Activated naive CD4-positive, alpha-beta T cell treated with anti-CD3 and anti-CD28 coated beads, Interleukin-2, amount 10 ng/mL, durations not matched to agents 7 days and 5 days (primary cell): ENCODE measurements at regions not wholly inside any gene's neighbourhood (a gene's known extent, or its start where the extent isn't known, plus 50 kb on each side); places are given as distances from the start of the nearest gene placed in this dataset.

Experiments used
- CTCF ChIA-PET: fragments of 350-600 bp; sonication (Branson Sonifier 250); formaldehyde crosslinking; loops from one replicate; lab custom pipeline; 2021; ENCODE audit warnings: antibody characterized with exemption; lab: Charles Lee
- DNase-seq: peaks from one replicate; pipeline ENCODE4 v3.0.0-alpha.2; 2020
- H3K27ac Mint-ChIP-seq: one replicate; pipeline ENCODE4 v1.8.0; 2021; ENCODE audit warnings: mild to moderate bottlenecking, moderate library complexity, mixed read lengths
- H3K27me3 Mint-ChIP-seq: one replicate; pipeline ENCODE4 v1.8.0; 2021; ENCODE audit warnings: mild to moderate bottlenecking, mixed read lengths
- H3K36me3 Mint-ChIP-seq: one replicate; pipeline ENCODE4 v1.8.0; 2021; ENCODE audit warnings: mixed read lengths
- H3K4me1 Mint-ChIP-seq: one replicate; pipeline ENCODE4 v1.8.0; 2021; ENCODE audit warnings: mixed read lengths
- H3K4me3 Mint-ChIP-seq: one replicate; pipeline ENCODE4 v1.8.0; 2021; ENCODE audit warnings: mild to moderate bottlenecking, moderate library complexity, mixed read lengths
- H3K9me3 Mint-ChIP-seq: one replicate; pipeline ENCODE4 v1.8.0; 2021; ENCODE audit warnings: mixed read lengths

DNA sequence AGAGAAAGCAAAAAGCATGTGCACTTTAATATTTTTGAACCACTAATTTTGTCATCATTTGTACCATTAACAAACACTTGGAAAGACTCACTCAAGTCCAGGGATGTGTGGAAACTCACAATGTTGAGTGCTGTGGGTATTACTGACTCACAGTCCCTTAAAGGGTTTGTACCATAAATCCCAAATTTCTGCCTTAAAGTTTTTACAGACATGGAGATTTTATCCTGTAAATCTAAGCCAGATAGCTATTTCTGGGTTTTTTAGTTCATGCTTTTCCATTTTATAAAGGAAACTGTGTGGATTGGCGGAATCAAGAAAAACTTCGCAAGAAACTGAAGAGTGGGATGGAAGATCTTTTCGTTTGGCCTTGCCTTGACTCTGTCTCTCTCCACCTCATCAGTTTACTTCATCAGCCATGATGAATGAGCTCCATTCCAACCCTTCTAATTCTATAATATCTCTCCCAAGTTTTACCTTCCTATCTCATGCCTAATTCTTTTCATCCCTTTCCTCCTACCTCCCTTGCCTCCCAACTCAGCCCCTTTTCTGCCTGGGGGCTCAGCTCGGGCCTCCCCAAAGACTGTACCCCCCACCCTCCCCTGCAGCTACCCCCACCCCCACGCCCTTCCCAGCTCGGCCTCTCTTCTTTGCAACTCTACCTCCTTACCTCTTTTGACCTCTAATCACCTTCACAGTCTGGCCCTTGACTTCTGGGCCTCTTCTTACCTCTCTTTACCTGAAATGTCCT lies 218.5 kb upstream of the MKLN1 start:
- DNase-seq, result no peak
- peak overlapping the region; percentile 98 for H3K27ac Mint-ChIP-seq
- CTCF ChIA-PET, result interaction anchor here (1.1 to 1.8 kb wide), 6 partner anchors 10 to 219 kb away, joined by 3 to 8 read pairs (median 4); partner anchors contain the start of gene MKLN1
- H3K36me3 Mint-ChIP-seq, result peaks cover 9% of the 10 kb centered on the region
- peaks cover 60% of the 10 kb centered on the region for H3K4me1 Mint-ChIP-seq
- no peaks in the 10 kb centered on the region for H3K9me3 Mint-ChIP-seq
- H3K27me3 Mint-ChIP-seq, result peaks cover 5% of the 10 kb centered on the region
- H3K4me3 Mint-ChIP-seq, result peak overlapping the region; percentile 99

- peak; percentile 83 for DNase-seq
- H3K4me1 Mint-ChIP-seq, result peaks cover 53% of the 10 kb centered on the region
- CTCF ChIA-PET, result interaction anchor here (1.1 to 1.8 kb wide), 5 partner anchors 11 to 218 kb away, joined by 3 to 8 read pairs (median 4); partner anchors contain the start of gene MKLN1
- H3K27me3 Mint-ChIP-seq, result peaks cover 12% of the 10 kb centered on the region
- H3K9me3 Mint-ChIP-seq, result no peaks in the 10 kb centered on the region
- peak overlapping the region; percentile 98 for H3K27ac Mint-ChIP-seq
- H3K36me3 Mint-ChIP-seq, result peaks cover 5% of the 10 kb centered on the region
- peak overlapping the region; percentile 99 for H3K4me3 Mint-ChIP-seq
Measured at GRCh38 chr7:131109759-131110296, 217.8 kb upstream of the MKLN1 start.

GRCh38 chr7:131110297-131111080 lies 217.2 kb upstream of the MKLN1 start:
- DNase-seq, result no peak
- H3K4me1 Mint-ChIP-seq, result peaks cover 47% of the 10 kb centered on the region
- H3K9me3 Mint-ChIP-seq, result no peaks in the 10 kb centered on the region
- peaks cover 3% of the 10 kb centered on the region for H3K36me3 Mint-ChIP-seq
- peak overlapping the region; percentile 17 for H3K27ac Mint-ChIP-seq
- peaks cover 17% of the 10 kb centered on the region for H3K27me3 Mint-ChIP-seq
- H3K4me3 Mint-ChIP-seq, result peak overlapping the region; percentile 99
- CTCF ChIA-PET, result interaction anchor here (1.2 to 1.8 kb wide), 4 partner anchors 11 to 217 kb away, joined by 3 to 8 read pairs (median 4); partner anchors contain the start of gene MKLN1

DNA sequence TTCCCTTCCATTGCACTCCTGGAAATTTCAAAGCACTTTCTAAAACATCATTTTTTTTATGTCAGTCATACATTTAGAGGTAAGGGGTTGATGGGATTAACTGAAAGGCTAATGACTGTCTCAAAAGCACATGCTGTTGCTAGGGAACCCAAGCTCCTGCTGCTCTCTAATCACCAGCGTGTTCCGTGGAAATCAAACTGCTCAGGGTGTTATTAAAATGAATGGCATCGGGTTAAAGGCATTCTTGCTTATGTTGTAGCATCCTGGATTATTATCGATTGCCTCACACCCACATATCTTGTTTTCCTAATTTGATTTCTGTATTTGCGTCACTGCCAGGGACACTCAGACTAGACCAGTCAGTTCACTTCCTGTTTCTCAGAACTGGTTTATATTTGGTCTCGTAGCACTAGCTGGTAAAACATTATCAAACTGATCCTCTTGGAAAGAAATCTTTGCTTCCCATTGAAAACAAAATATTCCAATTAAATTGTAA lies 216.5 kb upstream of the MKLN1 start:
- CTCF ChIA-PET, result no interaction called here
- H3K36me3 Mint-ChIP-seq, result peaks cover 3% of the 10 kb centered on the region
- no peaks in the 10 kb centered on the region for H3K9me3 Mint-ChIP-seq
- no peak for DNase-seq
- H3K27ac Mint-ChIP-seq, result peak overlapping the region; percentile 17
- H3K4me3 Mint-ChIP-seq, result peak overlapping the region; percentile 99
- peaks cover 23% of the 10 kb centered on the region for H3K27me3 Mint-ChIP-seq
- H3K4me1 Mint-ChIP-seq, result peaks cover 46% of the 10 kb centered on the region

DNA sequence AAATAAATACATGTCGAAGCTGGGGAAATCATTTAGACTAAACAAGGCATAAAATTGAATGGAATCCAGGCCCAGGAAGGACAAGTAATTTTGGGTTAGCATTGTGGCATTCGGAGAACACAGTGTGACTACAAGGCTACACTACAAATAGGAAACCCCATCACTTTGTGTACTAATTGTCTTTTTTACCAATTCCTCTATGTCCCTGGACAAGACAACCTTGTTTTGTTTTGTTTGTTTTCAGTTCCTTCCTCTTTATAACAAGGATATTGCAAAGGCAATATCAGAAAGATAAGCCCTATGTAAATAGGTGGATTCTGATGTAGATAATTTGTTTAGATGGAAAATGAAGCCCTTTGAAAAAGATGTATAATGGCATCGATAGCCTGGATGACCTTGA lies 215.9 kb upstream of the MKLN1 start:
- Mint-ChIP-seq H3K4me1 (peaks cover 46% of the 10 kb centered on the region), H3K4me3 (no peak overlapping the region), H3K9me3 (no peaks in the 10 kb centered on the region), H3K27me3 (peaks cover 23% of the 10 kb centered on the region), H3K36me3 (peaks cover 3% of the 10 kb centered on the region), H3K27ac (no peak overlapping the region)
- DNase-seq, result no peak
- CTCF ChIA-PET, result no interaction called here

DNA sequence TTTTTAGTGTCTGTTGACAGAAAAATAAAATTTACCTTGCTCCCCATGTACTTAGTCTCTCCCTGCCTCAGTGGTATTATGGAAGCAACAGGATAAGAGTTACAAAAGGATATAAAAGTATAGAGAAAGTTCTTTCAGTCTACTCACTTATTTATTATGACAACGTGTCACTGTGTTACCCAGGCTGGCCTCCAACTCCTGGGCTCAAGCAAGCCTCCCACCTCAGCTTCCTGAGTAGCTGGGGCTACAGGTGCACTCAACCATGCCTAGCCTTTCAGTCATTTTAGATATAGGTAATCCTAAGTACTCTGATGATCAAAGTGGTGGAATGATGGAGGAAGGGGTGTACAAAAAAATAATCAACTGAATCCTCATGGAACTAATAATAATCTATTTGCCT lies 215.2 kb upstream of the MKLN1 start:
- H3K27ac Mint-ChIP-seq, result no peak overlapping the region
- H3K36me3 Mint-ChIP-seq, result peaks cover 1% of the 10 kb centered on the region
- H3K4me3 Mint-ChIP-seq, result no peak overlapping the region
- peaks cover 23% of the 10 kb centered on the region for H3K27me3 Mint-ChIP-seq
- DNase-seq, result no peak
- peaks cover under 1% of the 10 kb centered on the region for H3K9me3 Mint-ChIP-seq
- CTCF ChIA-PET, result no interaction called here
- peaks cover 46% of the 10 kb centered on the region for H3K4me1 Mint-ChIP-seq

GRCh38 chr7:131115340-131115739 lies 212.3 kb upstream of the MKLN1 start:
- no peaks in the 10 kb centered on the region for H3K36me3 Mint-ChIP-seq
- peaks cover 29% of the 10 kb centered on the region for H3K27me3 Mint-ChIP-seq
- no peak for DNase-seq
- peaks cover 25% of the 10 kb centered on the region for H3K4me1 Mint-ChIP-seq
- CTCF ChIA-PET, result no interaction called here
- H3K27ac Mint-ChIP-seq, result no peak overlapping the region
- peaks cover 18% of the 10 kb centered on the region for H3K9me3 Mint-ChIP-seq
- H3K4me3 Mint-ChIP-seq, result no peak overlapping the region

GRCh38 chr7:131117439-131117838 lies 210.2 kb upstream of the MKLN1 start:
- peaks cover 29% of the 10 kb centered on the region for H3K27me3 Mint-ChIP-seq
- peaks cover 5% of the 10 kb centered on the region for H3K4me1 Mint-ChIP-seq
- no peak overlapping the region for H3K27ac Mint-ChIP-seq

GRCh38 chr7:131119381-131119780 lies 208.3 kb upstream of the MKLN1 start:
- no peak overlapping the region for H3K27ac Mint-ChIP-seq
- H3K9me3 Mint-ChIP-seq, result peaks cover 26% of the 10 kb centered on the region
- DNase-seq, result no peak
- H3K27me3 Mint-ChIP-seq, result peaks cover 24% of the 10 kb centered on the region
- no peaks in the 10 kb centered on the region for H3K36me3 Mint-ChIP-seq
- no peaks in the 10 kb centered on the region for H3K4me1 Mint-ChIP-seq
- H3K4me3 Mint-ChIP-seq, result no peak overlapping the region
- CTCF ChIA-PET, result no interaction called here

More at GRCh38 chr7:131117439-131117838, 210.2 kb upstream of the MKLN1 start:
- H3K36me3 Mint-ChIP-seq, result no peaks in the 10 kb centered on the region
- peaks cover 26% of the 10 kb centered on the region for H3K9me3 Mint-ChIP-seq
- DNase-seq, result no peak
- CTCF ChIA-PET, result no interaction called here
- no peak overlapping the region for H3K4me3 Mint-ChIP-seq

GRCh38 chr7:131122394-131122793 lies 205.3 kb upstream of the MKLN1 start:
- Mint-ChIP-seq H3K27me3 (peaks cover 12% of the 10 kb centered on the region), H3K9me3 (peaks cover 25% of the 10 kb centered on the region), H3K27ac (no peak overlapping the region), H3K4me3 (no peak overlapping the region), H3K36me3 (no peaks in the 10 kb centered on the region), H3K4me1 (no peaks in the 10 kb centered on the region)
- DNase-seq, result no peak
- CTCF ChIA-PET, result no interaction called here

DNA sequence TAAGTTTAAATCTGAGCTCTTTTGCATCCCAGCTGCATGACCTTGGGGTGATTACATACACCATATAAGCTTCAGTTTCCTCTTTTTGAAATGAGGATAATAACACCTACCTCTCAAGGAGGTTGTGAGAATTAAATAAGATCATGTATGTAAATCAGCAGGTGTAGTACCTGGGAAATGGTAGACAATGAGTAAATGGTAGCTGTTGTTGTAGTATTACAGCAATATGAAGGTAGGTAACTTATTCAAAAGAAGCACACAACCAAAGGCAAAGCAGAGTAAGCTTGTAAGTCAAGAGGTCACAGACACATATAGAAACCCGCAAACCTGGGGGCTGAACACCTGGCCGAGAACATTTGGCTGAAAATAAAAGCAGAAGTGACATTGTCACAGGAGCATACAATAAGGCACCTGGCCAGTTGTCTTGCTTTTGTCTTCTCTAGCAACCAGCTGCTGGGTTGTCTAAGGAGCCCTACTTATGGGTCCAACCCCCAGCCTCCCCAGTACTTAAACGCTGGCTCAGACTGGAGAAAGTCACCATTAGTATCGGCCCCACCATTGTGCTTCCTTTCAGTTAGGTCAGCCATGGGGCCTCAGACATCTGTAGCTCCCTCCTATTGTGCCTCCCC lies 203.6 kb upstream of the MKLN1 start:
- Mint-ChIP-seq H3K27ac (no peak overlapping the region), H3K36me3 (no peaks in the 10 kb centered on the region)

GRCh38 chr7:131124867-131125266 lies 202.8 kb upstream of the MKLN1 start:
- DNase-seq, result no peak
- H3K4me3 Mint-ChIP-seq, result no peak overlapping the region
- H3K27ac Mint-ChIP-seq, result no peak overlapping the region
- peaks cover 7% of the 10 kb centered on the region for H3K9me3 Mint-ChIP-seq
- H3K27me3 Mint-ChIP-seq, result peaks cover 11% of the 10 kb centered on the region
- H3K36me3 Mint-ChIP-seq, result no peaks in the 10 kb centered on the region
- CTCF ChIA-PET, result interaction anchor here (1.2 kb wide), 1 partner anchor 20 kb away, joined by 4 read pairs; no protein-coding TSS in a partner anchor
- H3K4me1 Mint-ChIP-seq, result no peaks in the 10 kb centered on the region

More for the DNA sequence above, 203.6 kb upstream of the MKLN1 start:
- no peak overlapping the region for H3K4me3 Mint-ChIP-seq
- no peaks in the 10 kb centered on the region for H3K4me1 Mint-ChIP-seq
- H3K9me3 Mint-ChIP-seq, result peaks cover 14% of the 10 kb centered on the region
- H3K27me3 Mint-ChIP-seq, result peaks cover 11% of the 10 kb centered on the region
- DNase-seq, result no peak
- CTCF ChIA-PET, result interaction anchor here (1.2 kb wide), 1 partner anchor 21 kb away, joined by 4 read pairs; no protein-coding TSS in a partner anchor

- Mint-ChIP-seq H3K27me3 (peaks cover 5% of the 10 kb centered on the region), H3K27ac (no peak overlapping the region), H3K4me1 (no peaks in the 10 kb centered on the region), H3K36me3 (no peaks in the 10 kb centered on the region), H3K4me3 (no peak overlapping the region), H3K9me3 (no peaks in the 10 kb centered on the region)
- no peak for DNase-seq
- CTCF ChIA-PET, result no interaction called here
Measured at GRCh38 chr7:131130324-131130723, 197.4 kb upstream of the MKLN1 start.
